HG03159 (cell line): ENCODE measurements at regions not wholly inside any gene's neighbourhood (a gene's known extent, or its start where the extent isn't known, plus 50 kb on each side); places are given as distances from the start of the nearest gene placed in this dataset.

Experiments used
- ATAC-seq: cut with Tn5 transposase; IDR thresholded peaks from one replicate; pipeline ENCODE4 v1.9.1; 2021; ENCODE audit warnings: mild to moderate bottlenecking, moderate library complexity; ENCODE audit not compliant: unreplicated experiment

- no peak for ATAC-seq
Observed at GRCh38 chr10:28810057-28810870, 132.9 kb downstream of the BAMBI start.

GRCh38 chr10:28811639-28812349, 134.5 kb downstream of the BAMBI start:
- no peak for ATAC-seq

GRCh38 chr10:28812384-28813372, 135.4 kb downstream of the BAMBI start:
- no peak for ATAC-seq

- ATAC-seq, result no peak
Observed at GRCh38 chr10:28815681-28816080, 138.4 kb downstream of the BAMBI start.

GRCh38 chr10:28822719-28823464, 145.6 kb downstream of the BAMBI start:
- ATAC-seq, result no peak

GRCh38 chr10:28823501-28824075, 146.3 kb downstream of the BAMBI start:
- no peak for ATAC-seq

GRCh38 chr10:28833313-28833712, 156.0 kb downstream of the BAMBI start:
- ATAC-seq, result no peak

GRCh38 chr10:28836435-28836743, 159.1 kb downstream of the BAMBI start:
- ATAC-seq, result no peak

GRCh38 chr10:28837613-28838390, 160.5 kb downstream of the BAMBI start:
- no peak for ATAC-seq

- ATAC-seq, result no peak
Observed at GRCh38 chr10:28838908-28839307, 161.6 kb downstream of the BAMBI start.

GRCh38 chr10:28839600-28840007, 162.3 kb downstream of the BAMBI start:
- no peak for ATAC-seq

- no peak for ATAC-seq
Observed at GRCh38 chr10:28840202-28840601, 162.9 kb downstream of the BAMBI start.

- no peak for ATAC-seq
Observed at GRCh38 chr10:28840971-28841370, 163.7 kb downstream of the BAMBI start.

- ATAC-seq, result no peak
Observed at GRCh38 chr10:28841625-28842024, 164.3 kb downstream of the BAMBI start.

- no peak for ATAC-seq
Observed at GRCh38 chr10:28842321-28842720, 165.0 kb downstream of the BAMBI start.

GRCh38 chr10:28845009-28845682, 167.8 kb downstream of the BAMBI start:
- no peak for ATAC-seq

GRCh38 chr10:28849309-28849708, 172.0 kb downstream of the BAMBI start:
- ATAC-seq, result no peak

- no peak for ATAC-seq
Observed at GRCh38 chr10:28849821-28850220, 172.5 kb downstream of the BAMBI start.

GRCh38 chr10:28850784-28851183, 173.5 kb downstream of the BAMBI start:
- ATAC-seq, result no peak
